ENCODE measurements at regions not wholly inside any gene's neighbourhood (a gene's known extent, or its start where the extent isn't known, plus 50 kb on each side); places are given as distances from the start of the nearest gene placed in this dataset.

DNA sequence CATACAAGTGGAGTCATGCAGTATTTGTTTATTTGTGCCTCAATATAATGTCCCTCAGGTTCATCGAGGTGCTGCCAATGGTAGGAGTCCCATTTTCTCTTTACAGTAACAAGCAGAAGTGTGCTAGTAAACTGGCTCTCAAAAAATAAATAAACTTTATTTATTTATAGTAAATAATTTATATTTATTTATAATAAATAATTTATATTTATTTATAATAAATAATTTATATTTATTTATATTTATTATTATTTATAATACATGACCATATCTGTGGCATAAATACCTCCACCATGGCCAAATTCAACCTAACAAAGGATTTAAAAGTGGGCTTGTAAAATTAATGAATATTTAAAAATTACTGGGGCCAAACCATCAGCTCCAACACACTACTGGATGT is 464.9 kb upstream of the NWD2 start:
- no peak for DNase-seq
- Histone ChIP-seq H3K4me3 (no peak overlapping the region), H3K27me3 (no peaks in the 10 kb centered on the region), H3K4me1 (no peaks in the 10 kb centered on the region), H3K27ac (no peak overlapping the region), H3K9me3 (no peaks in the 10 kb centered on the region), H3K36me3 (no peaks in the 10 kb centered on the region)
- intact Hi-C loops (cut with DNase I), result no loop called here
- TF ChIP-seq EP300 (IDR thresholded peaks at IDR 0.05) (no peak), POLR2A (IDR thresholded peaks at IDR 0.05) (no peak)
- WGBS, 2 donors, result 86 to 89% methylated on average over 1 of the region's 1 CpG

DNA sequence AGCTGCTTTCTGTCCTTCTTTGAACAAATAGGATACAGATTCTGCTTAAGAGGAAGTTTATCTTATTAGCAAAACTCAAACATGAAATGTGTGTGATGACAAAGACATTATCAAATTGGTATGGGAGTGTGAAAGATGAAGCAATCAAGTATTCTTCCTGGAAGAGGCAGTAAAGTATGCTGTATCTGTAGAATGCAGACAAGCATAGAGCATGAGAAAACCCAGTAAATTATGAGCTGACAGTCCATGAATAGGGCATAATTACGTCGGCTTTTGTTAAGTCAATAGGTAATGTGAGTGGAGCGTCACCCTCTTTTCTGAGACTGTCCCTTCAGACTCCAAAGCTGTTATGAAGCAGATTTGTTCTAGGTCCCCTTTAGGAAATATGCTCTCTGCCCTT is 458.6 kb upstream of the NWD2 start:
- 57 to 73% methylated on average over 3 of the region's 3 CpGs for WGBS, 2 donors

DNA sequence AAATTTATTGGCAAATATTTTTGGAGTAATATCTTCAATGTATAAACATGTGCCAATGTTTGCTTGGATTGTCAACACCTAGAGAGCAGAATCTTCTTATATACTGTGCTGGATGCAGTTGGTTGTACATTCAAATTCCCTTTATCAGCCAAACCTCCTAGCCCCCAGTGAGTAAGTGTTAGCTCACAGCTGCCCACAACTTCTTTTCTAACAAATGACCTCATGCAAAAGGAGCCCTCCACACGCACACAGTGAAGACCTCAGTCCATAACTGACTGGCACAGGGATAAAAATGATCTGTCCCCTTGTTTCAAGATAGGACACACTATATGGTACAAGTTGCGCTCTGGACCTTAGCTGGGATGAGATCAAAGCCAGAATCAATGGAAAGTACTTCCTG is 458.0 kb upstream of the NWD2 start:
- no peaks in the 10 kb centered on the region for H3K9me3 ChIP-seq
- no peaks in the 10 kb centered on the region for H3K27me3 ChIP-seq
- DNase-seq, result no peak
- no peak for TF ChIP-seq POLR2AphosphoS5 (IDR thresholded peaks at IDR 0.05)
- TF ChIP-seq, protein P1, sequence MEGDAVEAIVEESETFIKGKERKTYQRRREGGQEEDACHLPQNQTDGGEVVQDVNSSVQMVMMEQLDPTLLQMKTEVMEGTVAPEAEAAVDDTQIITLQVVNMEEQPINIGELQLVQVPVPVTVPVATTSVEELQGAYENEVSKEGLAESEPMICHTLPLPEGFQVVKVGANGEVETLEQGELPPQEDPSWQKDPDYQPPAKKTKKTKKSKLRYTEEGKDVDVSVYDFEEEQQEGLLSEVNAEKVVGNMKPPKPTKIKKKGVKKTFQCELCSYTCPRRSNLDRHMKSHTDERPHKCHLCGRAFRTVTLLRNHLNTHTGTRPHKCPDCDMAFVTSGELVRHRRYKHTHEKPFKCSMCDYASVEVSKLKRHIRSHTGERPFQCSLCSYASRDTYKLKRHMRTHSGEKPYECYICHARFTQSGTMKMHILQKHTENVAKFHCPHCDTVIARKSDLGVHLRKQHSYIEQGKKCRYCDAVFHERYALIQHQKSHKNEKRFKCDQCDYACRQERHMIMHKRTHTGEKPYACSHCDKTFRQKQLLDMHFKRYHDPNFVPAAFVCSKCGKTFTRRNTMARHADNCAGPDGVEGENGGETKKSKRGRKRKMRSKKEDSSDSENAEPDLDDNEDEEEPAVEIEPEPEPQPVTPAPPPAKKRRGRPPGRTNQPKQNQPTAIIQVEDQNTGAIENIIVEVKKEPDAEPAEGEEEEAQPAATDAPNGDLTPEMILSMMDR (IDR thresholded peaks at IDR 0.05), result no peak
- TF ChIP-seq EP300 (IDR thresholded peaks at IDR 0.05), result no peak
- TF ChIP-seq POLR2A (IDR thresholded peaks at IDR 0.05), result no peak
- H3K4me3 ChIP-seq, result no peak overlapping the region
- no peaks in the 10 kb centered on the region for H3K4me1 ChIP-seq
- no peaks in the 10 kb centered on the region for H3K36me3 ChIP-seq
- intact Hi-C loops (cut with DNase I), result no loop called here
- H3K27ac ChIP-seq, result no peak overlapping the region
- 83 to 84% methylated on average over 2 of the region's 2 CpGs for WGBS, 2 donors

More for the DNA sequence above, 458.6 kb upstream of the NWD2 start:
- H3K27me3 ChIP-seq, result no peaks in the 10 kb centered on the region
- intact Hi-C loops (cut with DNase I), result no loop called here
- TF ChIP-seq, protein P1 (IDR thresholded peaks at IDR 0.05), result no peak
- TF ChIP-seq EP300 (IDR thresholded peaks at IDR 0.05) (no peak), POLR2AphosphoS5 (IDR thresholded peaks at IDR 0.05) (no peak), POLR2A (IDR thresholded peaks at IDR 0.05) (no peak)
- H3K27ac ChIP-seq, result no peak overlapping the region
- no peak for DNase-seq
- no peak overlapping the region for H3K4me3 ChIP-seq
- H3K4me1 ChIP-seq, result no peaks in the 10 kb centered on the region
- no peaks in the 10 kb centered on the region for H3K36me3 ChIP-seq
- no peaks in the 10 kb centered on the region for H3K9me3 ChIP-seq

DNA sequence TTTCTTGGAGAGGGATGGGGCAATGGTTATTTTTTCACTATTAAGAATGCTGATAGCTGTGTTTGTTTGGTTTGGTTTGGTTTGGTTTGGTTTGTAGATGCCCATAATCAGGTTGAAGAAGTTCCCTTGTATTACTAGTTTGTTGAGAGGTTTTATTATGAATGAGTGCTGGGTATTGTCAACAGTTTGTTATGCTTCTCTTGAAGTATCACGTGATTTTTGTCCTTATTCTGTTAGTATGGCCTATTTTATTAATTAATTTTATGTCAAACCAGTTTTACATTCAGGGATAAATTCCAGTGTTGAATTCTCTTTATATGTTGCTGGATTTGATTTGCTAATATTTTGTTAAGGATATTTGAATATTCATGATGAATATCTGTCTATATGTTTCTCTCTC is 449.8 kb upstream of the NWD2 start:
- H3K4me1 ChIP-seq, result no peaks in the 10 kb centered on the region
- H3K36me3 ChIP-seq, result no peaks in the 10 kb centered on the region
- TF ChIP-seq, protein P1 (IDR thresholded peaks at IDR 0.05), result no peak
- no peak for TF ChIP-seq EP300 (IDR thresholded peaks at IDR 0.05)
- no peak for TF ChIP-seq POLR2AphosphoS5 (IDR thresholded peaks at IDR 0.05)
- no peak for TF ChIP-seq POLR2A (IDR thresholded peaks at IDR 0.05)
- intact Hi-C loops (cut with DNase I), result no loop called here
- peaks cover 0 to 4% (median 0%) of the 10 kb centered on the region in 4 donors for H3K9me3 ChIP-seq
- no peak for DNase-seq
- 74 to 85% methylated on average over 1 of the region's 1 CpG for WGBS, 2 donors
- H3K27me3 ChIP-seq, result no peaks in the 10 kb centered on the region
- no peak overlapping the region for H3K4me3 ChIP-seq
- H3K27ac ChIP-seq, result no peak overlapping the region

DNA sequence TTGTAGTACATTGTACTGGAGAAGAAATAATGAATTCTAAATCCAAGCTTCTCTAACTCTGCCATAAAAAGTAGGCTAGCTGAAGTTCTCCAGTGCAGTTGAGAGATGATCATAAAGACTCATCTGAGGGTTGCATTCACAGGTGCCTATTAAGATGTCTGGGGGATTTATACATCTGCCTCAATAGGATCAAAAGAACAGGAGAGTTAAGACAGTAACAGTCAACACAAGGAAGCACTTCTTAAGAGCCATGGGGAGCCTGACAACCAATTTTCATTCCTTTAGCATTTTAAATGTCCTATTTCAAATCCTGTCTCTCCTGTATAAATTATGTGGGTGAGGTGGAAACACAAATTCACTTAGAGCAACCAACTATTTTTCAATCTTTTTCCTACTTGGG is 432.4 kb upstream of the NWD2 start:
- Histone ChIP-seq H3K27ac (no peak overlapping the region), H3K4me1 (no peaks in the 10 kb centered on the region), H3K4me3 (no peak overlapping the region), H3K36me3 (no peaks in the 10 kb centered on the region), H3K27me3 (no peaks in the 10 kb centered on the region), H3K9me3 (no peaks in the 10 kb centered on the region)
- intact Hi-C loops (cut with DNase I), result no loop called here
- no peak for DNase-seq
- TF ChIP-seq POLR2AphosphoS5 (IDR thresholded peaks at IDR 0.05), result no peak
- TF ChIP-seq POLR2A (IDR thresholded peaks at IDR 0.05), result no peak
- no peak for TF ChIP-seq EP300 (IDR thresholded peaks at IDR 0.05)
- TF ChIP-seq, protein P1 (IDR thresholded peaks at IDR 0.05), result no peak

Data from sigmoid colon (tissue), 6 donors.